ENCODE measurements at regions not wholly inside any gene's neighbourhood (a gene's known extent, or its start where the extent isn't known, plus 50 kb on each side); places are given as distances from the start of the nearest gene placed in this dataset.

GRCh38 chr20:24129641-24130040 lies 141.1 kb upstream of the GGTLC1 start:
- TF ChIP-seq GATA3 (IDR thresholded peaks at IDR 0.05; ENCODE audit: low read depth, low read length) (no peak), GATA2 (IDR thresholded peaks at IDR 0.05; ENCODE audit: low read depth, low read length) (no peak)

Measured in SH-SY5Y (cell line).